GM19043 (cell line): ENCODE measurements at regions not wholly inside any gene's neighbourhood (a gene's known extent, or its start where the extent isn't known, plus 50 kb on each side); places are given as distances from the start of the nearest gene placed in this dataset.
"Not testable (repeated sequence)": the region's sequence is repeated elsewhere in the genome, so short reads cannot be mapped to it uniquely, and the experiment has no call there.

Source experiments
- ATAC-seq: cut with Tn5 transposase; IDR thresholded peaks from one replicate; pipeline ENCODE4 v1.9.1; 2021; ENCODE audit warnings: low read depth; ENCODE audit not compliant: unreplicated experiment

GRCh38 chr7:112668561-112668960 lies 121.6 kb downstream of the TMEM168 start:
- no peak for ATAC-seq

- ATAC-seq: no peak
These were observed 120.9 kb downstream of the TMEM168 start for GRCh38 chr7:112669306-112669705.

- ATAC-seq: no peak
These were observed 120.0 kb downstream of the TMEM168 start for GRCh38 chr7:112670193-112670592.

GRCh38 chr7:112678626-112679025 lies 111.6 kb downstream of the TMEM168 start:
- ATAC-seq: no peak

- ATAC-seq: not testable (repeated sequence)
These were observed 100.6 kb downstream of the TMEM168 start for GRCh38 chr7:112689466-112690177.

GRCh38 chr7:112692333-112692732 lies 97.9 kb downstream of the TMEM168 start:
- ATAC-seq: no peak

GRCh38 chr7:112697211-112697610 lies 93.0 kb downstream of the TMEM168 start:
- not testable (repeated sequence) for ATAC-seq

GRCh38 chr7:112699725-112700513 lies 90.3 kb downstream of the TMEM168 start:
- ATAC-seq: no peak

GRCh38 chr7:112701456-112701855 lies 88.7 kb downstream of the TMEM168 start:
- ATAC-seq: no peak

- no peak for ATAC-seq
These were observed 82.5 kb downstream of the TMEM168 start for GRCh38 chr7:112707655-112708054.

GRCh38 chr7:112708236-112708635 lies 82.0 kb downstream of the TMEM168 start:
- no peak for ATAC-seq
